Ovary (tissue), 7 donors: ENCODE measurements at regions not wholly inside any gene's neighbourhood (a gene's known extent, or its start where the extent isn't known, plus 50 kb on each side); places are given as distances from the start of the nearest gene placed in this dataset. TPM values are rescaled to one million over a fixed set of nuclear protein-coding genes. Genes with fewer than 3 reads are reported as not detected.

Experiments
- DNase-seq, 5 donors: peaks; one replicate each; pipeline ENCODE4 v3.0.0-alpha.2; 2019 to 2020
- H3K27ac ChIP-seq, 2 donors: fragments of 200-600 bp; one replicate each; pipeline versions ENCODE4 v1.5.1 to v1.8.0; 2019 to 2022
- H3K27me3 ChIP-seq: fragments of 200-600 bp; one replicate; pipeline ENCODE4 v1.8.0; 2022
- H3K36me3 ChIP-seq: fragments of 200-600 bp; sonication (generic); one replicate; pipeline ENCODE4 v1.5.1; 2019
- H3K4me1 ChIP-seq: one replicate; pipeline ENCODE4 v1.8.1; 2013; ENCODE audit warnings: mild to moderate bottlenecking, moderate library complexity; ENCODE audit not compliant: insufficient read depth
- H3K4me3 ChIP-seq: fragments of 200-600 bp; sonication (generic); one replicate; pipeline ENCODE4 v1.5.1; 2017
- H3K9me3 ChIP-seq, 2 donors: fragments of 200-600 bp in 1 of 2; sonication (generic) in 1 of 2; one replicate each; pipeline versions ENCODE4 v1.5.1 to v1.8.1; 2013 to 2019; ENCODE audit warnings: mild to moderate bottlenecking in 1 of 2, moderate library complexity in 1 of 2
- CTCF ChIP-seq, 3 donors: fragments of 450-650 bp in 2 of 3; fragments of 200-600 bp in 1 of 3; IDR thresholded peaks; one replicate each; pipeline versions ENCODE4 v1.5.1 to v1.8.0; 2016 to 2022; ENCODE audit warnings: antibody characterized with exemption in 3 of 3, mild to moderate bottlenecking in 1 of 3
- EP300 ChIP-seq: sonication (generic); formaldehyde crosslinking; IDR thresholded peaks from one replicate; pipeline ENCODE4 v1.6.1; 2017; ENCODE audit warnings: antibody characterized with exemption
- POLR2A ChIP-seq: fragments of 450-650 bp; IDR thresholded peaks from one replicate; pipeline ENCODE4 v1.6.1; 2017; ENCODE audit warnings: antibody characterized with exemption, mild to moderate bottlenecking, moderate library complexity
- WGBS, 3 donors: extraction: QIAGEN DNeasy Blood & Tissue Kit in 1 of 3; methylation state at CpG; one replicate each; pipeline versions ENCODE4 v1.1.5 to v1.1.7; 2013 to 2017; 5-methylcytosine and 5-hydroxymethylcytosine counted together
- intact Hi-C, 4 donors: fragments of 100-400 bp; cut with DNase I; formaldehyde crosslinking; loops; one replicate each; pipeline versions ENCODE4 v1.11.0 to v1.15.1; 2022 to 2023
- small RNA-seq: library from RNA; depleted of rRNA; stranded (forward); fragments of <200 nt; gene quantifications from one replicate; pipeline ENCODE3, GENCODE V24; 2016
- donor health status: DM: no; HTN: no; CAD: no; lungs with moderate emphysema.
- donor health status: DM: no; HTN: no; CAD: no.
- donor health status: Bipolar disorder and iron deficiency.
- donor health status: DM: no; HTN: no; CAD: no.
- donor health status: DM: yes; HTN: yes; CAD: no.

GRCh38 chr14:104526723-104527645, 52.6 kb upstream of the C14orf180 start:
- no peaks in the 10 kb centered on the region for H3K27me3 ChIP-seq
- H3K4me1 ChIP-seq: no peaks in the 10 kb centered on the region
- no peaks in the 10 kb centered on the region for H3K36me3 ChIP-seq
- intact Hi-C loops: no loop called here
- no peak overlapping the region for H3K4me3 ChIP-seq
- no peaks in the 10 kb centered on the region for H3K9me3 ChIP-seq
- no peak overlapping the region for H3K27ac ChIP-seq
- TF ChIP-seq EP300: no peak
- no peak for TF ChIP-seq CTCF (IDR thresholded peaks at IDR 0.05)
- TF ChIP-seq POLR2A: no peak
- DNase-seq: no peak
- 54 to 73% (median 61%) methylated on average over 5 of the region's 5 CpGs for WGBS, 3 donors

- H3K27me3 ChIP-seq: no peaks in the 10 kb centered on the region
- H3K27ac ChIP-seq: no peak overlapping the region
- H3K36me3 ChIP-seq: no peaks in the 10 kb centered on the region
- 90 to 91% (median 90%) methylated on average over 4 of the region's 4 CpGs for WGBS, 3 donors
- no peak for DNase-seq
- H3K9me3 ChIP-seq: no peaks in the 10 kb centered on the region
- no peak overlapping the region for H3K4me3 ChIP-seq
- intact Hi-C loops: no loop called here
- H3K4me1 ChIP-seq: no peaks in the 10 kb centered on the region
- TF ChIP-seq CTCF (IDR thresholded peaks at IDR 0.05) (no peak), POLR2A (no peak), EP300 (no peak)
Measured at GRCh38 chr14:104527857-104528459, 51.6 kb upstream of the C14orf180 start.

- TF ChIP-seq CTCF (IDR thresholded peaks at IDR 0.05) (no peak), EP300 (no peak), POLR2A (no peak)
- DNase-seq: no peak
- Histone ChIP-seq H3K4me3 (no peak overlapping the region), H3K9me3 (no peaks in the 10 kb centered on the region), H3K27ac (no peak overlapping the region), H3K27me3 (no peaks in the 10 kb centered on the region), H3K36me3 (no peaks in the 10 kb centered on the region), H3K4me1 (no peaks in the 10 kb centered on the region)
- 87 to 91% (median 90%) methylated on average over 7 of the region's 7 CpGs for WGBS, 3 donors
- intact Hi-C loops: no loop called here
Measured at GRCh38 chr14:104528496-104528895, 51.1 kb upstream of the C14orf180 start.

Small RNA genes in the stretch of these regions (small RNA-seq; reads per million reads assigned to genes)
- not detected for gene RNU6-684P
